Stomach (tissue), 8 donors: ENCODE measurements at regions not wholly inside any gene's neighbourhood (a gene's known extent, or its start where the extent isn't known, plus 50 kb on each side); places are given as distances from the start of the nearest gene placed in this dataset.

Experiments used
- DNase-seq, 2 donors: peaks; one replicate each; pipeline versions ENCODE4 v3.0.0 to v3.0.0-alpha.2; 2013 to 2019
- H3K27ac ChIP-seq, 5 donors: fragments of 200-600 bp in 4 of 5; sonication (generic) in 4 of 5; one replicate each; pipeline ENCODE4 v1.5.1; 2013 to 2019; ENCODE audit warnings: mild to moderate bottlenecking in 1 of 5, moderate library complexity in 1 of 5
- H3K27me3 ChIP-seq, 3 donors: fragments of 200-600 bp; sonication (generic); one replicate each; pipeline ENCODE4 v1.5.1; 2017 to 2019; ENCODE audit warnings: mixed run types in 1 of 3
- H3K36me3 ChIP-seq, 4 donors: fragments of 200-600 bp; sonication (generic); 1 replicate in 3 of 4; 2 replicates in 1 of 4; pipeline ENCODE4 v1.5.1; 2016 to 2019
- H3K4me1 ChIP-seq, 4 donors: fragments of 200-600 bp; sonication (generic); one replicate each; pipeline ENCODE4 v1.5.1; 2016 to 2019
- H3K4me3 ChIP-seq, 4 donors: fragments of 200-600 bp; sonication (generic) in 3 of 4; one replicate each; pipeline ENCODE4 v1.5.1; 2016 to 2019; ENCODE audit warnings: mild to moderate bottlenecking in 1 of 4
- H3K9me3 ChIP-seq, 4 donors: fragments of 200-600 bp; sonication (generic); one replicate each; pipeline ENCODE4 v1.5.1; 2016 to 2019
- CTCF ChIP-seq, 7 experiments: fragments of 450-650 bp in 4 of 7; fragments of 200-600 bp in 3 of 7; sonication (generic) in 3 of 7; IDR thresholded peaks; one replicate each; pipeline ENCODE4 v1.5.1; 2016 to 2019; ENCODE audit warnings: antibody characterized with exemption in 7 of 7, control low read depth in 2 of 7, mild to moderate bottlenecking in 1 of 7
- EP300 ChIP-seq: sonication (generic); formaldehyde crosslinking; IDR thresholded peaks from one replicate; pipeline ENCODE4 v1.6.1; 2017; ENCODE audit warnings: antibody characterized with exemption
- POLR2A ChIP-seq, 4 donors: fragments of 450-650 bp; IDR thresholded peaks; one replicate each; pipeline ENCODE4 v1.6.1; 2016; ENCODE audit warnings: antibody characterized with exemption in 4 of 4, control low read depth in 2 of 4, mild to moderate bottlenecking in 1 of 4, moderate library complexity in 1 of 4
- POLR2AphosphoS5 ChIP-seq, 3 donors: sonication (generic); formaldehyde crosslinking; IDR thresholded peaks; one replicate each; pipeline ENCODE4 v1.6.1; 2016; ENCODE audit warnings: antibody characterized with exemption in 3 of 3
- WGBS, 5 donors: extraction: QIAGEN DNeasy Blood & Tissue Kit in 3 of 5; methylation state at CpG; one replicate each; pipeline versions ENCODE4 v1.1.5 to v1.1.7; 2013 to 2018; 5-methylcytosine and 5-hydroxymethylcytosine counted together
- intact Hi-C: fragments of 100-400 bp; cut with DNase I; formaldehyde crosslinking; loops from one replicate; pipeline ENCODE4 v1.15.1; 2023; ENCODE audit warnings: low total_unique reads
- donor health status: healthy with polysubstance abuse.
- donor health status: Bipolar disorder and iron deficiency.
- donor health status: healthy.

- intact Hi-C loops, result no loop called here
- no peaks in the 10 kb centered on the region for H3K36me3 ChIP-seq
- peak in 1 of 2 donors; percentile 44 for DNase-seq
- no peaks in the 10 kb centered on the region for H3K27me3 ChIP-seq
- H3K4me3 ChIP-seq, result no peak overlapping the region
- peak overlapping the region in 2 of 5 donors; percentile 42 to 54 for H3K27ac ChIP-seq
- no peak for TF ChIP-seq EP300
- no peak for TF ChIP-seq CTCF (IDR thresholded peaks at IDR 0.05)
- TF ChIP-seq POLR2A (IDR thresholded peaks at IDR 0.05), result no peak
- no peak for TF ChIP-seq POLR2AphosphoS5 (IDR thresholded peaks at IDR 0.05)
- 23 to 42% (median 31%) methylated on average over 4 of the region's 4 CpGs for WGBS, 5 donors
- H3K4me1 ChIP-seq, result peaks cover 0 to 14% (median 0%) of the 10 kb centered on the region in 4 donors
- H3K9me3 ChIP-seq, result no peaks in the 10 kb centered on the region
These were observed 168.8 kb upstream of the HS3ST1 start for GRCh38 chr4:11597506-11597905.

GRCh38 chr4:11596989-11597388, 168.3 kb upstream of the HS3ST1 start:
- Histone ChIP-seq H3K4me3 (no peak overlapping the region), H3K4me1 (peaks cover 0 to 14% (median 0%) of the 10 kb centered on the region in 4 donors), H3K9me3 (no peaks in the 10 kb centered on the region), H3K27me3 (no peaks in the 10 kb centered on the region), H3K27ac (peak overlapping the region in 2 of 5 donors; percentile 42 to 54), H3K36me3 (no peaks in the 10 kb centered on the region)
- intact Hi-C loops, result no loop called here
- TF ChIP-seq EP300, result no peak
- no peak for TF ChIP-seq CTCF (IDR thresholded peaks at IDR 0.05)
- TF ChIP-seq POLR2AphosphoS5 (IDR thresholded peaks at IDR 0.05), result no peak
- WGBS, 5 donors, result 46 to 61% (median 54%) methylated on average over 2 of the region's 2 CpGs
- DNase-seq, result no peak

GRCh38 chr4:11593576-11594116, 165.0 kb upstream of the HS3ST1 start:
- no peaks in the 10 kb centered on the region for H3K36me3 ChIP-seq
- WGBS, 5 donors, result 75 to 88% (median 80%) methylated on average over 7 of the region's 7 CpGs
- no peaks in the 10 kb centered on the region for H3K9me3 ChIP-seq
- no peaks in the 10 kb centered on the region for H3K27me3 ChIP-seq
- H3K4me3 ChIP-seq, result no peak overlapping the region
- TF ChIP-seq CTCF (IDR thresholded peaks at IDR 0.05) (no peak), POLR2AphosphoS5 (IDR thresholded peaks at IDR 0.05) (no peak), EP300 (no peak), POLR2A (IDR thresholded peaks at IDR 0.05) (no peak)
- DNase-seq, result peak in 1 of 2 donors; percentile 37
- intact Hi-C loops, result no loop called here
- H3K27ac ChIP-seq, result no peak overlapping the region
- H3K4me1 ChIP-seq, result peaks cover 0 to 14% (median 0%) of the 10 kb centered on the region in 4 donors

GRCh38 chr4:11592276-11592675, 163.6 kb upstream of the HS3ST1 start:
- H3K4me3 ChIP-seq, result no peak overlapping the region
- no peak for TF ChIP-seq CTCF (IDR thresholded peaks at IDR 0.05)
- no peak for TF ChIP-seq EP300
- no peak for TF ChIP-seq POLR2AphosphoS5 (IDR thresholded peaks at IDR 0.05)
- TF ChIP-seq POLR2A (IDR thresholded peaks at IDR 0.05), result no peak
- no peaks in the 10 kb centered on the region for H3K36me3 ChIP-seq
- no peak overlapping the region for H3K27ac ChIP-seq
- H3K9me3 ChIP-seq, result no peaks in the 10 kb centered on the region
- H3K27me3 ChIP-seq, result no peaks in the 10 kb centered on the region
- intact Hi-C loops, result no loop called here
- peaks cover 0 to 5% (median 0%) of the 10 kb centered on the region in 4 donors for H3K4me1 ChIP-seq
- no peak for DNase-seq
- WGBS, 5 donors, result 89 to 97% (median 90%) methylated on average over 4 of the region's 4 CpGs
